H9 (cell line): ENCODE measurements at regions not wholly inside any gene's neighbourhood (a gene's known extent, or its start where the extent isn't known, plus 50 kb on each side); places are given as distances from the start of the nearest gene placed in this dataset.
A peak's percentile ranks its signal among the peaks of the same experiment; 100 is the strongest.

ENCODE experiments used
- DNase-seq: peaks from one replicate; pipeline ENCODE4 v3.0.0-alpha.2; 2017
- H2AFZ ChIP-seq: one replicate; pipeline ENCODE4 v1.6.1; 2013; ENCODE audit warnings: mild to moderate bottlenecking, low read length, control low read depth, moderate library complexity
- H2AK5ac ChIP-seq: 2 replicates; pipeline ENCODE4 v1.6.1; 2013; ENCODE audit warnings: low read length, control low read depth, mixed read lengths; ENCODE audit not compliant: insufficient read length
- H2BK120ac ChIP-seq: one replicate; pipeline ENCODE4 v1.6.1; 2013; ENCODE audit warnings: low read depth, mild to moderate bottlenecking, low read length, control low read depth, inconsistent platforms; ENCODE audit not compliant: poor library complexity, severe bottlenecking
- H2BK12ac ChIP-seq: 2 replicates; pipeline ENCODE4 v1.6.1; 2013; ENCODE audit warnings: low read length, control low read depth, mixed read lengths, low read depth; ENCODE audit not compliant: insufficient read length
- H2BK15ac ChIP-seq: 2 replicates; pipeline ENCODE4 v1.6.1; 2013; ENCODE audit warnings: low read depth, low read length, control low read depth
- H2BK20ac ChIP-seq: one replicate; pipeline ENCODE4 v1.6.1; 2013; ENCODE audit warnings: low read depth, mild to moderate bottlenecking, low read length, control low read depth, inconsistent platforms; ENCODE audit not compliant: poor library complexity, severe bottlenecking
- H2BK5ac ChIP-seq: 2 replicates; pipeline ENCODE4 v1.6.1; 2013; ENCODE audit warnings: low read length, control low read depth, mixed read lengths; ENCODE audit not compliant: insufficient read length
- H3K14ac ChIP-seq: 2 replicates; pipeline ENCODE4 v1.6.1; 2013; ENCODE audit warnings: low read length, control low read depth; ENCODE audit not compliant: insufficient read depth
- H3K18ac ChIP-seq: 2 replicates; pipeline ENCODE4 v1.6.1; 2013; ENCODE audit warnings: low read depth, mild to moderate bottlenecking, mixed read lengths, low read length, control low read depth; ENCODE audit not compliant: insufficient read length
- H3K23ac ChIP-seq: 2 replicates; pipeline ENCODE4 v1.6.1; 2013; ENCODE audit warnings: low read length, control low read depth, mixed read lengths, low read depth; ENCODE audit not compliant: insufficient read length
- H3K23me2 ChIP-seq: 2 replicates; pipeline ENCODE4 v1.6.1; 2013; ENCODE audit warnings: low read depth, mild to moderate bottlenecking, mixed read lengths, low read length, control low read depth; ENCODE audit not compliant: insufficient read length, poor library complexity, severe bottlenecking
- H3K27ac ChIP-seq: 2 replicates; pipeline ENCODE4 v1.5.1; 2013; ENCODE audit warnings: low read length, control low read depth, mixed read lengths, low read depth; ENCODE audit not compliant: insufficient read length
- H3K27me3 ChIP-seq: 2 replicates; pipeline ENCODE4 v1.6.1; 2013; ENCODE audit warnings: low read length, control low read depth, inconsistent platforms; ENCODE audit not compliant: insufficient read depth
- H3K4ac ChIP-seq: 2 replicates; pipeline ENCODE4 v1.6.1; 2013; ENCODE audit warnings: low read depth, mild to moderate bottlenecking, control low read depth, inconsistent platforms, low read length, moderate library complexity
- H3K4me1 ChIP-seq: 2 replicates; pipeline ENCODE4 v1.6.1; 2013; ENCODE audit warnings: low read length, control low read depth, inconsistent platforms; ENCODE audit not compliant: insufficient read depth
- H3K4me2 ChIP-seq: 2 replicates; pipeline ENCODE4 v1.6.1; 2013; ENCODE audit warnings: low read length, control low read depth, mixed read lengths; ENCODE audit not compliant: insufficient read length, insufficient read depth
- H3K56ac ChIP-seq: 2 replicates; pipeline ENCODE4 v1.6.1; 2013; ENCODE audit warnings: low read depth, mild to moderate bottlenecking, mixed read lengths, low read length, control low read depth; ENCODE audit not compliant: insufficient read length
- H3K79me1 ChIP-seq: 2 replicates; pipeline ENCODE4 v1.6.1; 2013; ENCODE audit warnings: low read depth, mild to moderate bottlenecking, moderate library complexity, low read length, control low read depth, inconsistent platforms; ENCODE audit not compliant: insufficient read depth, poor library complexity, severe bottlenecking
- H3K79me2 ChIP-seq: 2 replicates; pipeline ENCODE4 v1.6.1; 2013; ENCODE audit warnings: low read length, control low read depth, inconsistent platforms; ENCODE audit not compliant: insufficient read depth
- H3K9ac ChIP-seq: 2 replicates; pipeline ENCODE4 v1.6.1; 2013; ENCODE audit warnings: low read length, control low read depth, mixed read lengths; ENCODE audit not compliant: insufficient read length; ENCODE audit errors: extremely low read depth
- H3K9me3 ChIP-seq: one replicate; pipeline ENCODE4 v1.6.1; 2013; ENCODE audit warnings: low read depth, low read length, inconsistent platforms; ENCODE audit not compliant: control insufficient read depth
- H3T11ph ChIP-seq: one replicate; pipeline ENCODE4 v1.6.1; 2013; ENCODE audit warnings: mild to moderate bottlenecking, low read length, control low read depth, inconsistent platforms
- H4K20me1 ChIP-seq: one replicate; pipeline ENCODE4 v1.6.1; 2013; ENCODE audit not compliant: control insufficient read depth, insufficient read length, insufficient read depth
- H4K5ac ChIP-seq: 2 replicates; pipeline ENCODE4 v1.6.1; 2013; ENCODE audit warnings: low read depth, mild to moderate bottlenecking, mixed read lengths, low read length, control low read depth; ENCODE audit not compliant: insufficient read length
- H4K8ac ChIP-seq: replicated peaks from 2 replicates; pipeline ENCODE4 v1.6.1; 2013; ENCODE audit warnings: low read length, control low read depth, mixed read lengths, low read depth; ENCODE audit not compliant: insufficient read length
- H4K91ac ChIP-seq: 2 replicates; pipeline ENCODE4 v1.6.1; 2013; ENCODE audit warnings: low read depth, mild to moderate bottlenecking, moderate library complexity, mixed read lengths, low read length, control low read depth; ENCODE audit not compliant: insufficient read length
- H3K27ac Mint-ChIP-seq, 3 experiments: 2 replicates in 2 of 3; 3 replicates in 1 of 3; pipeline ENCODE4 v1.8.0; 2020 to 2021; ENCODE audit warnings: mixed read lengths in 3 of 3, mild to moderate bottlenecking in 1 of 3, moderate library complexity in 1 of 3
- H3K27me3 Mint-ChIP-seq: 2 replicates; pipeline ENCODE4 v1.8.0; 2021; ENCODE audit warnings: low read depth, mild to moderate bottlenecking, moderate library complexity, mixed read lengths
- H3K36me3 Mint-ChIP-seq, 3 experiments: 2 replicates in 2 of 3; 3 replicates in 1 of 3; pipeline ENCODE4 v1.8.0; 2020 to 2021; ENCODE audit warnings: low read depth in 3 of 3, mixed read lengths in 3 of 3; ENCODE audit not compliant: insufficient read depth in 1 of 3
- H3K4me1 Mint-ChIP-seq, 2 experiments: 2 replicates each; pipeline ENCODE4 v1.8.0; 2020; ENCODE audit warnings: mixed read lengths in 2 of 2
- H3K4me3 Mint-ChIP-seq, 2 experiments: 2 replicates in 1 of 2; 3 replicates in 1 of 2; pipeline ENCODE4 v1.8.0; 2020 to 2021; ENCODE audit warnings: mild to moderate bottlenecking in 2 of 2, mixed read lengths in 2 of 2, moderate library complexity in 1 of 2
- H3K9me3 Mint-ChIP-seq, 2 experiments: 2 replicates in 1 of 2; 3 replicates in 1 of 2; pipeline ENCODE4 v1.8.0; 2020; ENCODE audit warnings: mild to moderate bottlenecking in 2 of 2, mixed read lengths in 2 of 2, moderate library complexity in 1 of 2
- WGBS: extraction: QIAGEN DNeasy Blood & Tissue Kit; methylation state at CpG from one replicate; pipeline ENCODE4 v1.1.7; 2013; ENCODE audit warnings: missing lambda C conversion rate, low lambda C conversion rate, mixed read lengths; ENCODE audit not compliant: insufficient read length; ENCODE audit errors: extremely low coverage; 5-methylcytosine and 5-hydroxymethylcytosine counted together
- TF ChIP-seq, protein P1 (sequence below): fragments of 200-600 bp; sonication (generic); conservative IDR thresholded peaks from 3 replicates; pipeline ENCODE4 v1.8.0; 2021; ENCODE audit warnings: antibody characterized with exemption, mild to moderate bottlenecking

DNA sequence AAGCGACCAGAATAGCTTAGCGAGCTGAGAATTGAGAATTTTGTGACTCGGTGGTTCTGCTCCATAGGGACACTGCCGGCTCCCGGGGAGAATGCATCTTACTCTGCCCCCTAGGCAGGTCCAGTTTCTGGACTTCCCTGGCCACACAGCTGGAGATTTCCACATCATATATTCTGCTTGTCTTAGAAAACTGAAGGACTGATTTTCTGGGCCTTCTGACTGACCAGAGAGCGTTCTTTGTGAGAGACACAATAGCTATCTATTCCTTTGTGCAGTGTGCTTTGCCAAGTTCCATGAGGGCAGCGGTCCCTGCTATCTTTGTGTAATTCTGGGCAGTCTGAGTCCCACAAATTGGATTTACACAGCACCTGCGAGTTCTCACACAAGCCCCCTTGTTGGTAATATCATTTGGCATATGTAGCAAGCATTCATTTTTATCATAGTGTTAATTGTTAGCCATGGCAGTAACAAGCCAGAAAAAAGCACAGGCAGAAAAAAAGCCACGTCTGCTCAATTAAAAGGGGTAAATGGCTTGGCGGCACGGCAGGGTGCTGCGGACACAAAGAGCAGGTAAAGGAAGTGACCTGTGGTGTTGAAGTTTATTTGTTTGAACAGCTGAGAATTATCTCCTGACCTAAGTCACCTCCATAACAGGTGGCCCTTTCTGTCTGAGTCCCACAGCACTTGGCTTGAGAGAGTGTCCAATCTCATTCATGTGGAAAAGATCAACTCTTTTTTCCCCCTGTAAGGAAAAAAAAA is 688.7 kb downstream of the TUSC7 start:
- Histone ChIP-seq H4K5ac (no peak overlapping the region), H3K4me1 (peaks cover 17% of the 10 kb centered on the region), H3K4me2 (peak overlapping the region; percentile 55), H4K8ac (no peak overlapping the region), H2BK15ac (no peak overlapping the region), H2AFZ (no peak overlapping the region), H3K23me2 (peaks cover 2% of the 10 kb centered on the region), H2BK120ac (no peak overlapping the region), H3K9ac (no peak overlapping the region), H3K9me3 (no peaks in the 10 kb centered on the region), H3K79me1 (no peaks in the 10 kb centered on the region), H3T11ph (no peak overlapping the region), H3K27me3 (no peaks in the 10 kb centered on the region; the same call in 1 of the 2 replicates), H2BK20ac (peak overlapping the region; percentile 86), H2BK5ac (no peak overlapping the region), H3K23ac (no peak overlapping the region), H3K14ac (no peak overlapping the region), H4K20me1 (no peaks in the 10 kb centered on the region), H4K91ac (no peak overlapping the region), H2BK12ac (no peak overlapping the region), H3K27ac (peak overlapping the region; percentile 22), H3K56ac (no peak overlapping the region), H3K79me2 (no peaks in the 10 kb centered on the region), H3K4ac (no peak overlapping the region), H3K18ac (no peak overlapping the region), H2AK5ac (no peak overlapping the region)
- peak; percentile 86 for DNase-seq
- TF ChIP-seq, protein P1, sequence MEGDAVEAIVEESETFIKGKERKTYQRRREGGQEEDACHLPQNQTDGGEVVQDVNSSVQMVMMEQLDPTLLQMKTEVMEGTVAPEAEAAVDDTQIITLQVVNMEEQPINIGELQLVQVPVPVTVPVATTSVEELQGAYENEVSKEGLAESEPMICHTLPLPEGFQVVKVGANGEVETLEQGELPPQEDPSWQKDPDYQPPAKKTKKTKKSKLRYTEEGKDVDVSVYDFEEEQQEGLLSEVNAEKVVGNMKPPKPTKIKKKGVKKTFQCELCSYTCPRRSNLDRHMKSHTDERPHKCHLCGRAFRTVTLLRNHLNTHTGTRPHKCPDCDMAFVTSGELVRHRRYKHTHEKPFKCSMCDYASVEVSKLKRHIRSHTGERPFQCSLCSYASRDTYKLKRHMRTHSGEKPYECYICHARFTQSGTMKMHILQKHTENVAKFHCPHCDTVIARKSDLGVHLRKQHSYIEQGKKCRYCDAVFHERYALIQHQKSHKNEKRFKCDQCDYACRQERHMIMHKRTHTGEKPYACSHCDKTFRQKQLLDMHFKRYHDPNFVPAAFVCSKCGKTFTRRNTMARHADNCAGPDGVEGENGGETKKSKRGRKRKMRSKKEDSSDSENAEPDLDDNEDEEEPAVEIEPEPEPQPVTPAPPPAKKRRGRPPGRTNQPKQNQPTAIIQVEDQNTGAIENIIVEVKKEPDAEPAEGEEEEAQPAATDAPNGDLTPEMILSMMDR: no peak
- H3K4me1 Mint-ChIP-seq: peaks cover 62 to 75% of the 10 kb centered on the region in 2 experiments
- peak overlapping the region; percentile 25 to 97 (median 95); a peak in 6 of 7 replicates for H3K27ac Mint-ChIP-seq
- H3K27me3 Mint-ChIP-seq: peaks cover 83% of the 10 kb centered on the region
- no peaks in the 10 kb centered on the region for H3K36me3 Mint-ChIP-seq
- no CpG with 5 or more reads among the region's 12 CpGs for WGBS
- H3K9me3 Mint-ChIP-seq: no peaks in the 10 kb centered on the region; a peak in 1 of 5 replicates
- peak overlapping the region; percentile 42 to 47 for H3K4me3 Mint-ChIP-seq
